ENCODE measurements at regions not wholly inside any gene's neighbourhood (a gene's known extent, or its start where the extent isn't known, plus 50 kb on each side); places are given as distances from the start of the nearest gene placed in this dataset.

DNA sequence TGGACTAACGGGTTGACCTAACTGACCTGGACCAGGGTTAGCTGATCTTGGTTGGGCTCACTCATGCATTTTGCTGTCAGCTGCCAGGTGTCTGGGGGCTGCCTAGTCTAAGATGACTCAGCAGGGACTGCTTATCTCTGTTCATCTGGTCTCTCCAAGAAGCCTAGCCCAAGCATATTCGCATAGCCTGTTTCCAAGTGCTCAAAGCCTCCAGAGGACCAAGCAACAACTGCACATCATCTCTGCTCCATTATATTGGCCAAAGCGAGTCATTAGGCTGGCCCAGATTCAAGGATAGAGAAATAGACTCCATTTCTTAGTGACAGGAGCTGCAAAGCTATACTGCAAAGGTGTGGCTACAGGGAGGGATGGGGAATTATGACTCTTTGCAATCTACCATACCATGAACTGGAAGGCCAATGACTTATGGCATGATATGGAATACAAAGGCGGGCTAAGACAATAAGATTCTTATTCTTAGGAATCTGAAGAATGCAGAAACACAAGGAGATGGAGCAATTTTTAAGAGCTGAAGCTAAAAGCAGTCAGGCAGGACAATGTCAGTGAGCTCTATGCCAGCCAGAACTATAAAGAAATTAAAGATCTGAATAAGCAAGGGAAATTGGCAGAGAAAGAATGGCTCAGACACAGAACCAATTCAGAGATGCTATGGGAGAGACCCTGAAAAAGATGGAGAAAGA lies 194.6 kb upstream of the FSCB start:
- FAIRE-seq: no peak

DNA sequence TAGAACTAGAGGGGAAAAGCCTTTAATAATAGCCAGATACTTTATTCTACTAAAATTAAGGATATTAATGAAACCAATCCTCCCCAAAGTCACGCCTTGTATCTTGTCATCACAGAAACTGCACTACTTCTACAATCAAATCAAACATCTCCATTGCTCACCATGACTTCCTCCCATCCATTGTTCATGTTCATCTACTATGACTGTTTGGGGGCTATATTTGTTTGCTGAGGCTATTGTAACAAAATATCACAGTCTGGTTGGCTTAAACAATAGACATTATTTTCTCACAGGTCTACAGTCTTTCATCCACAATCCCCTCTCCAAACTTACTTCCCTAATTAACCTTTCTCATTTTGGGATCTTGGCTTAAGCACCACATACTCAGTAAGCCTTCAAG lies 193.6 kb upstream of the FSCB start:
- FAIRE-seq: no peak

DNA sequence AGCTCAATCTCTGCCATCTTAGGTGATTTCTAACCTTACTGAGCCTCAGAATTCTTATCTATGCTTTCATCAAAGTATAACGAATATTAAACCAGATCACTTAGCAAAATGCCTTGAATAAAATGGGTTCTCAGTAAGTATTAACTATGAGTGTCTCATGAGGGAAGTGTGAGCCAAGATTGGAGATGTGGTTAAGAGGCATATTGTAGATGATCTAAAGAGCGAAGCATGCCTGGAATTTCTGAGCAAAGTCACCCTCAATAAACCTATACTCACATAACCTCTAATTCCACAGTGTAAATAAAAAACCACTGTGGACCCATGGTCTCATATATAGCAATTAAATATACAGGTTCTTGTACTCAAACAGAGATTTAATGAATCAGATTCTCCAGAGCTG lies 193.1 kb upstream of the FSCB start:
- FAIRE-seq: no peak

DNA sequence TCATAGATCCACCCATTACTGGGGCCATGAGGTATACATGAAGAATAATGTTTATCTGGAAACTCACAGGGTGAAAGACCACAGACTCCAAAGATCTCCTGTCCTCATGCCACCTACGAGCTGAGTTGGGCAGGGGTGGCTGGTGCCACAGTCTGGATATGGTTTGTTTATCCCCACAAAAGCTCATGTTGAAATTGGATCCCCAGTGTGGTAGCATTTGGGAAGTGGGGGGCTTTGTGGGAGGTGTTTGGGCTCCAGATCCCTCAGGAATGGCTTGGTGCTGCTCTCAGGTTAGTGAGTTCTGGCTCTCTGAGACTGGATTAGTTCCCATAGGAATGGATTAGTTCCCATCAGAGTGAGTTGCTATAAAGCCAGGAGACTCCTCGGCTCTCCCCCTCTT lies 192.3 kb upstream of the FSCB start:
- no peak for FAIRE-seq

DNA sequence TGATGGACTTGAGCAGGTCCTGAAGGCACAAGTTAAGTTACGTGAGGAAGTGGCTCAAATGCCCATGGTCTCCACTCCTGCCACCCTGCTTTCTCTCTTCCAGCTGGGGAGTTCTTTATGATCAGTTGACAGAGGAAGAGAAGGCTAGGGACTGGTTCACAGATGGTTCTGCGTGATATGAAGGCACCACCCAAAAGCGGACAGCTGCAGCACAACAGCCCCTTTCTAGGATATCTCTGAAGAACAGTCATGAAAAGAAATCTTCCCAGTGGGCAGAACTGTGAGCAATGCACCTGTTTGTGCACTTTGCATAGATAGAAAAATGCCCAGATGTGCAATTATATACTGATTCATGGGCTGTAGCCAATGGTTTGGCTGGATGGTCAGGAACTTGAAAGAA lies 162.4 kb upstream of the FSCB start:
- no peak for FAIRE-seq

DNA sequence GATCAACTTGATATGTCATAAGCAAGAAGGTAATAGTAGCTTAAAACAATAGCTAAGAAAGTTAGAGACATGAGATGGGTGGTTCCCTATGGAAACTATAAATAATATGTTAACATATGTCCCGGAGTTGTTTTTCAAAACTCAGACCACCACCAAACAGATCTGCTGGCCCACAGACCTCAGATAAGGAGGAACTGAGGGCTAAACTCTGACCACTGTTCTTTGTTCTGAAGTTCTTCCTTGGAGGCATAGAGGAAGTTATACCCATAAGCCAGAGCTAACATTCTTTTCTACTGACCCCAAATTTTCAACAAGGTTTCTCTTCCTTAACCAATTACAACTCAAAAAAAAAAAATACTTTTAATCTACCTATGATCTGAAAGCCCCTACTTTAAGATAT lies 156.1 kb upstream of the FSCB start:
- FAIRE-seq: no peak

DNA sequence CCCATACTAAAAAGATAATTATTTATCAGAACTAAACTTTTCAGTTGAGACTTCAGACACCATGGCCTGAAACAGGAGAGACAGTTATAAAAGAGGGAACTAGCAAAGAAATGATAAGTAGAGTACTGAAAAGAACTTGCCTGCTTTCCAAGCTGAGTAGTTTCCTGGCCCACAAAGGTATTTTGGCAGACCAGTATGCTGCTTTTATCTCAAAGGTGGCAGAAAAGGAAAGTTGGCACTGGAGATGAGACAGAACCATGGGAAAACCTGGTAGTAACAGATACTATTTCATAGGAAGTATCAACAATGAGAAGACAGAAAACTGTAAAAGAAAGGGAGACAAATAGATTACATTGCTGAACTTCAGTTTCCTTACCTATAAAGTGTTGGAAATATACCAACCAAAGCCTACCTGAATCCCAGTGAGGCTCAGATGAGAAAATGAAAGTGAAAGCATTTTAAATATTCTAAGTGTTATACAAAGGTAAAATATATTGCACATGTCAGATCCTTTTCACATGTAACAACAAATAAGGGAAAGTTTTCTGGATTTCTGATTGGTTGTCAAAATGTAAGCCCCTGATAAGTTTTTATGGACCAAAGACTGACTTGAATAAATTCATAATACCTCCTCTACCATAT lies 155.3 kb upstream of the FSCB start:
- no peak for FAIRE-seq

DNA sequence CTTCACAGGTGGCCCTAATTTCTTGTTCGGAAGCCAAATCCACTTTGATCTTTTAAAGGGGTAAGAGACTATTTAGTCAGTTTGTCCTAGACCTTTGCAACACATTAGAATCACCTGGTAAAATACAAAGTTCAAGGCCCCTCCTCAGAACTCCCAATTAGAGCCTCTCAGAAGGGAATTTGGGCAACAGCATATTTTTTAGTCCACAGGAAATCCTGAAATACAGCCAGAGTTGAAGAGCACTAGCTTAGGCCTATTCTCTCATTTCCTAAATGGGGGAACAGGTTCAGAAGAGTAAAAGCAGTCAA lies 151.3 kb upstream of the FSCB start:
- FAIRE-seq: no peak

DNA sequence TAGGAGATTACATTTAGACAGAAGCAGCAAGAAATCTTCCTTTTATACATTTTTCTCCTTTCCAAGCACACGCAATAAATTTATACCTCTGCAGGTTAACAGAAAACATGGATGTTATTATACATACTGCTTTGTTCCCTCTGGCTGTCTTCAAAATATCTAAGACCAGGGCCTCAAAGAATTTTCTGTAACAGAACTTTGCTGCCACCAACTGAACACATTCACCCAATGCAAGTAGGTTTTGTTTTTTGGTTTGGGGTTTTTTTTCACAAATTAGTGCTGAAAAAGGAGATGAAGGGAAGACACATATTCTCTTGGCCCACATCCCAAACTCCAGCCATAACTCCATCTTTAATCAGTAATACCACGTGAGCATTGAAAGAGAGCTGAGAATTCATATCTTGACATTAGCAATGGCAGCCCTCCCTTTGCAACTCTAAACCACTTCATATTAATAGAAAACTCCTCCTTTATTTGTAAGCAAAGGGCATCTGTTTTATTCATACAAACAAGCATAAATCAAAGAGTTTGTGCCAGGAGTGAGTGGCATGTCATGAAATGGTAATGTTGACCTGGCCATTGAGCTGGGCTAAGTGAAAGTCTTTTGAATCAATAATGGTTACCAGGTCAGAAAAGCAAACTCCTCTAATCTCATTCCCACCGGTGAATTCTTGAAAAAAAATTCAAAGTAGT lies 150.8 kb upstream of the FSCB start:
- peak; percentile 66 for FAIRE-seq

DNA sequence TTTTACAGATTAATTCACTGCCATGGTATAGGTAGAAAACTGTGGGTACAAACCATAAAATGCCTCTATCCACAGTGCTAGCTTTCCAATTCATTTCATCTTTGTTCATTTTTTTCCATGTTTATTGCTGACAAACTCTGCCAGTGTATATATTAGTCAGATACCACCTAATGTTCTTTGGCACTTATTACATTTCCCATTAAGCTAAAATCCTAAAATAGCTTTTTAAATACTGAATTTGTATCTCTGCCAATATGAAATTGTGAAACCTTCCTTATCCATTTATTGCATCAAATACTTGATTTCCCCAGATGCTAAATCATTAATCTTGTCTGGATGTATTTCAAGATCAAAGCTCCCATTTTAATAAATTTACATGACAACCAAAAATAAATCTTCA lies 150.1 kb upstream of the FSCB start:
- FAIRE-seq: no peak

DNA sequence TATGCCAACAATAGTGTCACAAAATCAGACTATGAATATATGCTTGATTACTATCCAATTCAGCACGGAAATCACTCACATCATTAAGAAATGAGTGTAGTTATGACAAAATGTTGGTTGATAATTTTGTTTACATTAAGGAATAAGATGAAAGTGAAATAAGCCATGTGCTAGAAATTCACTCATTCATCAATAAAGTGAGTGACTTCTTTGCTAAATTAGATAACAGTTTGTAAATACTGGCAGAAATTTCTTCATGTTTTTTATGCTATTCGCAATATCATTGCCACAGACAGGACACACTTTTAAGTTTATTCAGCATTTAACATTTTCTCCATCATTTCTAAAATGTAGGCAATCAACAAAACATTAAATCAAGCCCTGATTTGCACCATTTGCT lies 147.5 kb upstream of the FSCB start:
- no peak for FAIRE-seq

DNA sequence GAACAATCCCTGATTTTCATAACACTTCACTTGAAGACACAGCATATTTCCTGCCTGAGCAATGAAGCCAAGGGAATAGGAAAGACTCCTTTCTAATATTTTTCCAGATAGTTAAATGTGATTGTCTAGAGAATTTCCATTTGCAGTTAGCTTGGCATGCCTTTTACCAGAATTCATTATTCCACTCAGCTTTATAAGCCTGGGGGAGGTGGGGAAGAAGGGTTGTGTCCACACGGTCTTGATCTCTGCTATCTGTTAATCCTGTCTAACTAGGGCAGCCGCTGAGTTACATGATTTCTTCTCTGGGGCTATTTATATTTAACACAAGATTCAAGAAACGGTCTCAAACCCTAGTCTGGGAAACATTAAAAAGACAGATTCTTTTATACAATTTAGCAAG lies 146.6 kb upstream of the FSCB start:
- no peak for FAIRE-seq

DNA sequence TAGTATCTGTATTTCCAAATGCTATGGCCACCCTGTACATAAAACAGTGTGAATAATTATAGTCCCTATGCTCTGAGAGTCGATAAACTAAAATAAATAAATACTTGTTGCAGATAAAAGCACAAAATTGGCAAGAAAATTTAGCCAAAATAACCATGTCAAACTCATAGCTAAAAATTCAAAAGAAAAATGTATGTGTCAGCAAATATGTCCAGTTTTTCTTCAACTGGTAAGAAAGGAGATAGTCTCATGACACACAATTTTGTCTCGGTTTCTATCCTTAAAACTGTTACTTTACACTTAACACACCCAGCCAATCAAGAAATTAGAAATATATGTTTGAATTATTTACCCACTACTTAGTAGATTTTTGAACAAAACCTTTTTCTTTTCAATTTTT lies 145.6 kb upstream of the FSCB start:
- FAIRE-seq: no peak

DNA sequence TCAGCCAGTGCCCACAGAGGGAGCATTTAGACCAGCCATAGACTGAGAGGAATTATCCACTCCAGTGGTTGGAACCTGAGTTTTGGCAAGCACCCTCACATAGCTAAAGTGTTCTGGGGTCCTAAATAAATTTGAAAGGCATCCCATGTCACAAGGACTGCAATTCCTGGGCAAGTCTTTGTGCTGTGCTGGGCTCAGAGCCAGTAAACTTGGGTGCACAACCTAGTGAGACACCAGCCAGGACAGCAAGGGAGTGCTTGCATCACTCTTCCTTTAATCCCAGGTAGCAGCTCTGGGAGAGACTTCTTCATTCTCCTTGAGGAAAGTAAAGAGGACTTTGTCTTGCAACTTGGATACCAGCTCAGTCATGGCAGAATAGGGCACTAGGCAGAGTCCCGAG lies 142.0 kb upstream of the FSCB start:
- no peak for FAIRE-seq

DNA sequence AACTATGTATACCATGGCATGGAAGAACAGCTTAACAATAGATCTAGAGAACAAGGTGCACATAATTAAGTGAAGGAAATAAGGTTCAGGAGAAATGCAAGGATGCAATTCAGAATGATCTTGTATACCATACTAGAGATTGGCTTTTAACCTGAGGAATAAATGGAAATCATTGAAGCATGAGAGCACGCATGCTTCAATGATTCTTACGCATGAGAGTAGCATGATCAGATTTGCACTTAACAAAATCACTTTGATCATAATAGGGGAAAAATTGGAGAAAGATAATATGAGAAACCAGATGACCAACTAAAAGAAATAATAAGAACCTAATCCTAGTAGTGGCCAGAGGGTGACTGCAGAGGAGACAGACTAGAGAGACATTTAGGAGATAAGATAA lies 133.3 kb upstream of the FSCB start:
- FAIRE-seq: no peak

DNA sequence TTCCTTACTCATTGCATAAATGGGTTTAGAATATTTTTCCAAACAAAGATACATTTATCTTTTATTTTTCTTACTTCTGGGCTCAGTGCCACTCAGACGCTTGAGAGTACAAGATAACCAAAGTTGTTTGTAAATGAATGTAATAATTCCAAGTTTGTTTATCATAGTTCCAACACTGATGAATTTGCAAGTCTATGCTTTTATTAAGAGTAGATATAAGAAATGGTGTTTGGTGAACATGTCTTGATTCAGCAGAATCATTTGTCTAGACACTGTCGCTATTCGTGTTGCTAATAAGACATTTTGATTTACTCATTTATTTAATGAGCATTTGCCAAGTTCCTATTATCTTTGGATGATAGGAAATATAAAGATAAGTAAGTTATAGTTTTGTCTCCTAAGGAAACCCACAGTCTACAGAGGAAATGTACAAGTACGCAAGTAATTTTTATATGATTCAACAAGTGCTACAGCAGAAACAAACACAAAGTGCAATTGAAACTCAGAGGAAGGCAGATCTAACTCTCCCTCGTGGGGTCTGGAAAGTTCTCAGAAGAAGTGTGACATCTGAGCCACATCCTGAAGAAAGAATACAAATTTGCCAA lies 132.8 kb upstream of the FSCB start:
- peak; percentile 33 for FAIRE-seq

DNA sequence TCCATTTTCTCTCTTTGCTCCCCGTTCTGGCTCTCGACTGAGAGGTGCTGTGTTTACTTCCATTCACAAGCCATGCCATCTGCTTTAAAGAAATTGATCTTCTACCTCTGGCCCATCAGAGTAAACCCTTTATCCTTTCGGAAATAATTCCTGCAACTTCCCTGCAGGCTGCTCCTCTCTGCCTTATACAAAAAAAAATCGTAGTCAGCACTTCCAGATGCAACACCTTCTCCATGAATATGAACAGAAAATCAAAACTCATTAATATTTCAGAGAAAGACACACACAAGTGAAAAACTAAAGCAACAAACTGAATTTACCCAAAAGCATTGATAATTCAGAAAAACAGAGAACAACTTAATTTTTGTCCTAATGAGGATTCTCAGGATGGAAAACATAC lies 127.6 kb upstream of the FSCB start:
- FAIRE-seq: no peak

DNA sequence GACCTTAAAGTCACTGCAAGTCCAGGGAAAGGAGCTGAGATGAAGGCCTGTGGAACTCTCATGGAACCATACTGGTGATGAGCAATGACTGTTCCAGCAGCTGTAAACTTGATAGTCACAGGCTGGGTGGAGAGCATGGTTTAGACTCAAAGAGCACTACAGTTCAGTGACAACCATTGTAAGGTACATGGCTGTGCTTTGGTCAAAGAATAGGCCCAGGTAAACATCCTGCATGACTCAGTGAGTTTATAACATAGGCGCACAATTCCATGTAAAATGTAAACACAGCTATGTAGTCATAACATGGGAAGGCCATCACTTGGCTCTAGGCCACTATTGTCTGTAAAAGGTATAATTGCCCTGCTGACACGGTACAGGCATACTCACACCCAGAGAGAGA lies 119.3 kb upstream of the FSCB start:
- FAIRE-seq: no peak

DNA sequence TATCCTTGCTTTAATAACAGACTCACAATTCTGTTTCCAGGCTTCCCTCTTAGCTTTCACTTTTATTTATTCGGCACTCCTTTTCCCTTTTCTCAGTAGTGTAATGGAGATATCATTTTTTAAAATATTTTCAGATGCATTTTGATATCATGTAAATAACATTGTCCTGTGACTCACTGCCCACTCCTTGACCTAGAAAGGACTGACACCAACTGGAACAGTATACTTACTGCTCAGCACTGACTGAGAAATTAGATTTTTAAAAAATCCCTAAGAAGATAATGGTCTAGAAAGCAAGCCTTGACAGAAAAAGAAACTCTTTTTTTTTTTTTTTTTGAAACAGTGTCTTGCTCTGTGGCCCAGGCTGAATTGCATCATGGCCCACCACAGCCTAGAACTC lies 118.0 kb upstream of the FSCB start:
- no peak for FAIRE-seq

DNA sequence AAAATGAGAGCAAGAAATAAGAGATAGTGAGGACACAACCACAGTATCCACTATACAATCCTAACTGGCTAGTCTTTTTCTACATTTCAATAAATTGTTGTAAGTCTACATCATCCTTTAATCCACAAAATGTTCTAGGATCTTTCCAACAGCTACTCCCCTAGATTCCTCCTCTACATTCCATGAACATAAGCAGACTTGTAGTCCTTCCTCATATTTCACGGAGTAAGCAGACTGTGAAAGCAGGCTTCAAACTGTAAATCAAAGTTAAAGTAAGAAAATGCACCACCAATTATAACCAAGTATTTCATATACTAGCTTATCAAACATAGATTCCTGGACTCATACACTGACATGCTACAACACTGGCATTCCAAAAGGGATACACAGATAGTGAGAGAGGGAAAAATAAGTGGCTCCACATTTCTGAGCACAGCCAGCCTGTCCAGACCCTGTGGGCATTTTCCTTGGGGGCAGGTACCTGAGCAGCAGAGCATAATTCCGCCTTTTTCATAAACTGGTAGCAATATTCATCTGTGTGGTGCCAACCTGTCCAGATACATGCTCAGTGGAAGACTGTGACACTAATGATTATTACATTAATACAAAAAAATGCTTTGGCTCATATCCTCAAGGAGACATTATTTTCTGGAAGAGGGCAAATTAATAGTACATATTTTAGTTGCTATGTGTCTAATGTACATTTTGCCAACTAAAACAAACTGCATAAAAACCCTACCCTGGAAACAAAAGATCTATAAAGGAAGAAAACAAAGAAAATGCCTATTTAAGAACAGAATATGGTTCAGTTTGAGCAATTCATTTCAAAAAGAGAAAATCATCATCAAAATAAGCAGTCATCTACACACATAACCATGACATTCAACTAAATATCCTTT lies 113.3 kb upstream of the FSCB start:
- no peak for FAIRE-seq

DNA sequence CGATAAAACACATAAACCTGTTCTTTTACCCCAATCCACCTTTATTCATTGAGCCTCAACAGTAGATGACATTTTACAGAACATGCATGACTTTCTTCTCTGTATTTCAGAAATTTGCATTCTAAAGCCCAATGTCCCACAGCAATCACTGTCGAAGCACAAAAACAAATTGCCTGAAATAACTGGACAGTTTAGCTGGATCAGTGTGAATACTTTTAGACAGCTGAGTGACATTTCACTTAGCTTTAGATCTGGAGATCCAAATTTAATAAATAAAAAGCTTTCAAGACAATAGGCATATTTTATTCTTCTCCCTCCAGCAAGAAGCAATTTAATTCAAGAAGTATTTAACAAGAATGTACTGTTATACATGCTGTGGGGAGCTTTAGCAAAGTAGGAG lies 109.1 kb upstream of the FSCB start:
- no peak for FAIRE-seq

DNA sequence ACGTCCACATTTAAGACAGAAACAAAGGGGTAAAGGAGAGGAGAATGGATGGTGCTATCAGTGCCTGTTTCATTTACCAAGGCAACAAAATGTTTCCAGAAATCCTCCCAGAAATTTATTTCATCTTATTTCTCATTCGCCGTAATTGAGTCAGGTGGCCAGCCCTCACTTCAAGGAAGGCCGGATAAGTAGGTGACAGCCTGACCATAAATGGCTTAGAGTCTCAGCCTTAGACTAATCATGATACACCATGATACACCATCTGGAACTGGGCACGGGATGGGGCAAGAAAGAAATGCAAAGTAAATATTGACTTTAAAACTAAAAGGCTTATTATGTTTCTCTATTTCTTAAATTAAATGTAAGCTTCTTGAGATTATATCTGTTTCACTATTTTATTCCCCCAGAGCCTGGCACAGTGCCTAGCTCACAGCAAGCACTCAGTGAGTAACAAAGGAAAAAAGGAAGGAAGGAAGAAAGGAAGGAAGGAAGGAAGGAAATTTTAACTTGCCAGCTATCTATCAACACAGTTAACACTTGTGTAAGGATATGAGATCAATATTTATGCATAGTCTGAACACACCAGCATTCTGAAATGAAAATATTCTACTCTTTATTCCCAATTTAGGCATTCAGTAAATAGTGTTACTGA lies 106.1 kb upstream of the FSCB start:
- FAIRE-seq: no peak

DNA sequence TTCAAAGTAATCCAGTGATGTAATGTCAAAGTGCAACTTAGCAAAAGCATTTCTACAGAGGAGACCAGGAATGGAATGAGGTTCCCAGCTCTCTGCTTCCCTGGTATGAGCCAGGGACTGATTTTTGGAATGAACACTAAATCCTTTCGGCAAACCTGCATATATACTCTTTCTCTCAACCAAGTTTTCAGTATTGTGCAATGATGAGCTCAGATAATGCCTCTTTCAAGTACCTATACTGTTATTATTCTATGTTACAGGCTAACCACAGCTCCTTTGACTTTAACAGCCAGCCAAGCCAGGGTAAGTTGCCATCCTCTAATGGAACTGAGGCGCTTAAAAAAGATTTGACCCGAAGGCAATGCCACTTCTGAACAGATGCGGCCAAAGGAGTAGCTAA lies 104.9 kb upstream of the FSCB start:
- no peak for FAIRE-seq

All from endometrium (tissue), 2 donors.